GM18508 (cell line): ENCODE measurements at regions not wholly inside any gene's neighbourhood (a gene's known extent, or its start where the extent isn't known, plus 50 kb on each side); places are given as distances from the start of the nearest gene placed in this dataset.

ENCODE experiments used
- ATAC-seq: cut with Tn5 transposase; IDR thresholded peaks from one replicate; pipeline ENCODE4 v1.9.1; 2021; ENCODE audit warnings: moderate number of reproducible peaks; ENCODE audit not compliant: insufficient read depth, unreplicated experiment

GRCh38 chr5:62701036-62701435, 122.4 kb downstream of the LRRC70 start:
- ATAC-seq: no peak

- ATAC-seq: no peak
Observed at GRCh38 chr5:62698756-62699155, 120.1 kb downstream of the LRRC70 start.

DNA sequence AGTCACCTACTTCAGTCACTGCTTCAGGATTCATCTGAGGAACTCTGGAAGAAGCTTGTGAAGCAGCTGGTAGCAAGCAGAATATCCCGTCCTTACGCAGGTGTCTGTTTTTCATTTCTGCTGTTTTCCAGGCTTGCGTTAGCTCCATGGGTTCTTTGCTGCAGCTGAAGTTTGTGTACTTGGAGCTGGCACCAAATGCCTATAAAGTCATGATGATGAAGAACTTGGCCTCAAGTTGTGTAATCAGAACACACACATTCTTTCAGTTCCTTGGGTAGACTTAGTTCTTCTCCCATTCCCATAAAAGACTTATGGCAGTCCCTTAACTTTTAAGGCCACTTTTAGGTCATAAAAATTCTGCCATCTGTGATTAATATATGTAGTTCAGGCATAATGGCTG, 116.7 kb downstream of the LRRC70 start:
- ATAC-seq: no peak

GRCh38 chr5:62692946-62693713, 114.5 kb downstream of the LRRC70 start:
- ATAC-seq: no peak

DNA sequence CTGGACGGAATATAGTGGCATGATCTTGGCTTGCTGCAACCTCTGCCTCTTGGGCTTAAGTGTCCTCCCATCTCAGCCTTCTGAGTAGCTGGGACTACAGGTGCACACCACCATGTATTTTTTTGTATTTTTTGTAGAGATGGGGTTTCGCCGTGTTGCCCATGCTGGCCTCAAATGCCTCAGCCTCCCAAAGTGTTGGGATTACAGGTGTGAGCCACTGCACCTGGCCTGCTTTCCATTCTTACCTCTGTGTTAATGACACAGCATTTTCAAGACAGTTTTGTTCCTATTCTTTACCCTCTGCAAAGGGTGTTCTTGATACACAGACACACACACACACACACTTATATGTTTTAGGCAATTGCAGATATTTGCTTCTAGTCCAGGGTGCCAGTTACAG, 113.3 kb downstream of the LRRC70 start:
- ATAC-seq: no peak

DNA sequence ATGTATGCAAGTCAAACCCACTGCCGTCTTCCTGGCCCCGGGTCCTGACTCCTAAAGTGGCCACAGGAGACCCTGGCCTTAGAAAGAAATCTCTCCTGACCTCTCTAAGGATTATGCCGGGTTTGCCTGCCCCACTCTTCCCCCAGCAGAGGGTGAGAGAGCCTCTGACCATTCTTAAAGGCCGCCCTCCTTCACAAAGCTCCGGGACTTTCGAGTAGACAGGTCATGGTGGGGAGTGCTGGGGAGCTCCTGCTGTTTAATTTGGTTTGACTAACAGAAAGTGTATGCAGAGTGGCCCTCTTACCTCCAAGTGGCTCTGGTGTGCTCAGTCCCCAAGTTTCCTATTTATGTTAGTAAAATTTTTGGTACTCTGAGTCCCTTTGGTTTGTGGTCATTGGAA, 111.8 kb downstream of the LRRC70 start:
- ATAC-seq: no peak

DNA sequence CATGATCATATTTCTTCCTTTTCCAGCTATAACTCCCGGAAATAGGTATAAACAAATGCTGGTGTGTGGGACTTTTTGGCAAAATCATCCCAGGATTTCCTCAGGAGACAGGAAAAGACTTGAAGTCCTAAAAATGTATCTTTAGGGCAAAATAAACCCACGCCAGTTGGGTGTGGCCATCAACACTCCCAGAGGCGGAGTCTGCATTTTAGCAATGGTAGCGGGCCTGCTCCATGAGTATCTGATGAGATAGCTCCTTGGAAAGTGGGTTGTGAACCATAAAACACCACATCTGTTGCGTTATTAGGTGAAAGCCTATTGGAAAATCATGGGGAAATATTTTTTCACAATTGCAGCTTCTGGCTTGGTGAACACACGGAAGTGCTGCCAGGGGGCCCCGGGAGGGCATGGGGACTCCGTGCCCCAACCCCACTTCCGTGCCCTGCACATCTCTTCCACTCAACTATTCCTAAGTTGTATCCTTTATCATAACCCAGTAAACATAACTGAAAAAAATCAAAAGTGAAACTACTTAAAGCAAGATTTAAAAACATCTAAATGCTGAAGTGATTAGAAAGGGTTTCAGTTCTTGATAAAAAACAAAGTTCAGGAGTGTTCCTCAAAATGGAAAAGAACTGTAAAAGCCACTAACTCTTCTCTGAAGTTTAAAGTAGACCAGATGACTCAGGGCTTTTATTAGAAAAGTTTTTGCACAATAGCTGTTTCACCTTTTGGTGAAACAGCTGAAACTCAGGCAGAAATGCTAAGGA, 111.2 kb downstream of the LRRC70 start:
- no peak for ATAC-seq

GRCh38 chr5:62686692-62687091, 108.1 kb downstream of the LRRC70 start:
- ATAC-seq: no peak

DNA sequence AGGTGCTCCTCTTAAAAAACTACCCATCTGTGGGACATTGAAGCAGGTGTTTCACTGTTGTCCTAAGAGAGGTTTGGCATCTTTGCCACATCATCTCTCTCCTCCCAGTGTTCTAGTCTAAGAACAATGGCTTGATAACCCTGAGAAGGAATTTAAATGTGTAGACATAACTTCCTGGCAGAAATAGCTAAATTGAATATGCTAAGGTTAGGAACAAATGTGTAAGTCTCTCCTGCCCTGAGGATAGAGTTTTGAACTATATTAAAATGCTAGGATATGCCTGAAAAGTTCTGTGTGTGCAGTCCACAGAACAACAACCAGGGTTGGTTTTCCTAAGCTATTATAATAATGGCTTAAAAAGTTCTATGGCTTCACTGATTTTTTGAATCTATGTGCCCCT, 106.6 kb downstream of the LRRC70 start:
- no peak for ATAC-seq

DNA sequence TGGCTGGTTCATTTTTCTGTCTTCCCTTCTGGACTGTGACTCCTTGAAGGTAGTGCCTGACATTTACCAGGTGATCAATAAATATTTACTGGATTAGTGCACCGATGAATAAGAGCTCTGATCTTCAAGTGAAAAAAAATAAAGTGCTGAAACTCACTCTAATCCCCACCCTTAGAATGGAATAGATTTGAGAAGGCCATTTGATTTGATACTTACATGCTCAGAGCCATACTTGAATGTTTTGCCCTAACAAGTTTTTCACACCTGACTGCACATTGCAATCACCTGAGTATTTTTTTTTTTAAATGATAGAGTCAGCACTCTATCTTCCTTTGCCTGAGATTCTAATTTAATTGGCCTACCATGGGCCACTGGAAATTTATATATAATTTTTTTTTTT, 105.7 kb downstream of the LRRC70 start:
- no peak for ATAC-seq

- no peak for ATAC-seq
Observed at GRCh38 chr5:62682059-62682458, 103.4 kb downstream of the LRRC70 start.

- no peak for ATAC-seq
Observed at GRCh38 chr5:62681117-62681850, 102.7 kb downstream of the LRRC70 start.

GRCh38 chr5:62680121-62680520, 101.5 kb downstream of the LRRC70 start:
- no peak for ATAC-seq
